Bronchial epithelial cell (primary cell): ENCODE measurements at regions not wholly inside any gene's neighbourhood (a gene's known extent, or its start where the extent isn't known, plus 50 kb on each side); places are given as distances from the start of the nearest gene placed in this dataset.

Experiments
- DNase-seq: peaks from one replicate; pipeline ENCODE4 v3.0.0-alpha.2; 2010; ENCODE audit warnings: low read depth
- FAIRE-seq: peaks from 2 replicates; lab custom pipeline; 2011; peaks lifted over from hg19 to GRCh38; lab: Jason Lieb, UNC
- H3K27me3 ChIP-seq: 2 replicates; pipeline ENCODE4 v1.5.1; 2011; ENCODE audit warnings: low read length; ENCODE audit not compliant: control insufficient read depth, insufficient read depth
- H3K36me3 ChIP-seq: 2 replicates; pipeline ENCODE4 v1.5.1; 2011; ENCODE audit warnings: low read length; ENCODE audit not compliant: control insufficient read depth, insufficient read depth
- H3K4me3 ChIP-seq: 2 replicates; pipeline ENCODE4 v1.5.1; 2011; ENCODE audit warnings: mild to moderate bottlenecking, low read depth, low read length, control low read depth
- CTCF ChIP-seq: IDR thresholded peaks from 2 replicates; pipeline ENCODE4 v1.5.1; 2011; ENCODE audit warnings: mild to moderate bottlenecking, moderate library complexity, low read length, control low read depth, inconsistent platforms; ENCODE audit not compliant: insufficient read depth, severe bottlenecking

GRCh38 chr7:90005836-90006235, 148.4 kb upstream of the STEAP1 start:
- H3K27me3 ChIP-seq = no peaks in the 10 kb centered on the region
- FAIRE-seq (no peak), DNase-seq (no peak)
- no peak for TF ChIP-seq CTCF
- H3K36me3 ChIP-seq = no peaks in the 10 kb centered on the region
- no peak overlapping the region for H3K4me3 ChIP-seq

GRCh38 chr7:90007001-90007654, 147.1 kb upstream of the STEAP1 start:
- no peaks in the 10 kb centered on the region for H3K36me3 ChIP-seq
- FAIRE-seq (no peak), DNase-seq (no peak)
- no peak overlapping the region for H3K4me3 ChIP-seq
- no peaks in the 10 kb centered on the region for H3K27me3 ChIP-seq
- TF ChIP-seq CTCF = no peak

- FAIRE-seq (no peak), DNase-seq (no peak)
- no peak overlapping the region for H3K4me3 ChIP-seq
- no peaks in the 10 kb centered on the region for H3K27me3 ChIP-seq
- H3K36me3 ChIP-seq = no peaks in the 10 kb centered on the region
- no peak for TF ChIP-seq CTCF
Measured at GRCh38 chr7:90007831-90008230, 146.4 kb upstream of the STEAP1 start.

- Histone ChIP-seq H3K27me3 (no peaks in the 10 kb centered on the region), H3K4me3 (no peak overlapping the region), H3K36me3 (no peaks in the 10 kb centered on the region)
- FAIRE-seq (no peak), DNase-seq (no peak)
- TF ChIP-seq CTCF = no peak
Measured at GRCh38 chr7:90022213-90022612, 132.1 kb upstream of the STEAP1 start.

- FAIRE-seq = no peak
- H3K27me3 ChIP-seq = no peaks in the 10 kb centered on the region
- H3K4me3 ChIP-seq = no peak overlapping the region
- H3K36me3 ChIP-seq = no peaks in the 10 kb centered on the region
- no peak for DNase-seq
- no peak for TF ChIP-seq CTCF
Measured at GRCh38 chr7:90025771-90026170, 128.5 kb upstream of the STEAP1 start.

GRCh38 chr7:90033850-90034249, 120.4 kb upstream of the STEAP1 start:
- H3K27me3 ChIP-seq = no peaks in the 10 kb centered on the region
- no peak overlapping the region for H3K4me3 ChIP-seq
- TF ChIP-seq CTCF = no peak
- no peak for DNase-seq
- no peak for FAIRE-seq
- H3K36me3 ChIP-seq = no peaks in the 10 kb centered on the region
